ENCODE measurements at regions not wholly inside any gene's neighbourhood (a gene's known extent, or its start where the extent isn't known, plus 50 kb on each side); places are given as distances from the start of the nearest gene placed in this dataset.

DNA sequence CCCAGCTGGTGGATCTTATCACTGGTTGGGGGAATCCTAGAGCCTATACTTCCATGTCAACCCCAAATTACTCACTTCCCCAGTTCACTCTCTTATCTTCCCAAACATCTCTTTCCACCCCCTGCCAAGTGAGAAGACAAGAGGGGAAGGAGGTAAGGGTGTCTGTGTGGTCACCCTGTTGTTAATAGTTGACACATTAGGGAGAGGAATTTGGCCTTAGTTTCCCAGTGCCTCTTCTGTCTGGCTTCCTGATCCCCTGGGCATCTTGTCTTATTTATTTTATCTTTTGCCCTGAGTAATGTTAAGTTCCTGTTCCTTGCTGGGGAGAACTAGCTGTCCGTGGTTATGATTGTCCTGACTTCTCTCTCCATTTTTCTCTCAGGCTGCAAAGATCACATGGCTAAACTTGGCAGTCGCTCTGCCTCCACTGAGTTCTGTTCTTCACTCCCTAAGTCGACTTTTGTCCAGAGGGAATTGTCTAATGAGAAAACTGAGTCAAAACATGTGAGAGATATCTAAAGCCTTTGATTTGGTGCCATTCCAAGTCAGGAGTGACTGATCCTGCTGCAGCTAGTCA, 157.1 kb upstream of the SYT6 start:
- DNase-seq = no peak

DNA sequence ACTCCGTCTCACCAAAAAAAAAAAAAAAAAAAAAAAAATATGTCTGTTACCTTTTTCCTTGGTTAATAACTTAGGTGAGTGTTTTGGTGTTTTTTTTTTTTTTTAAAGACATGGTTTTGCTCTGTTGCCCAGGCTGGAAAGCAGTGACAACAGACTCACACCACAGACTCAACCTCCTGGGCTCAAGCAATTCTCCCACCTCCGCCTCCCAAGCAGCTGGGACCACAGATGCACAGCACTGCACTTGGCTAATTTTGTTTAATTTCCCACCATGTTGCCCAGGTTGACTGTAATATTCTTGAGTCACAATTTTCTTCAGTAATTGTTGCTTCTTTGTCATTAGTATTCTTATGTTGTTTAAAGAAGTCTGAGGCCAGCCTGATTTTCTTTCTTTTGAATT, 149.2 kb upstream of the SYT6 start:
- no peak for DNase-seq

DNA sequence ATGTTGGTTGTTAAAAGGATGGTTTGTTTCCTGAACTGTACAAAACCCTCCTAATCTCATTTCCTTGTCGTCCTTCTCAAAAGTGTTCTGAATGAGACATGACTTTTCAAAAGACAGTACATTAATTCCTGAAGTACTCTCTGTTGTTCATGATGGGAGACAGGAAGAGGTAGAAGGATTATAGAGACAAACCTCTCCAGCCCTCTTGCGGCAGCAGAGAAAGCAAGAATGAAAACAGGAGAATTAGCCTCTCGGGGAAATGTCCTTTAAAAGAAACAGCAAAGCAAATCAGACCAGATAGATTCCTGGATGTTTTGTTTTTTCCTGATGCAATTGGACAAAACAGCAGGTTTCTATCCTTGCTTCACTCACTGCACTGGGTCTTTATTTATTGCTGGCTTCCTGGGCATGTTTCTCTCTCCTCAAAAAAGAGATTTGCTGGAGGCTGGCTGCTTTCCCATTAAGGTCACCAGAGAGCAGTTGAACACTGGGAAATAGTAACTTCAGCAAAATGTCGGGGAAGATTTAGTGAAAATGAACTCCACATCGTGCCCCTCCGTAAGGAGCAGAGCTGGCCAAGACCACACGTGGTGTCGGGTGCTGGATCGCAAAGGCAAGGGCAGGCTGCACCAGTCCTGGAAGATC, 145.8 kb upstream of the SYT6 start:
- no peak for DNase-seq

DNA sequence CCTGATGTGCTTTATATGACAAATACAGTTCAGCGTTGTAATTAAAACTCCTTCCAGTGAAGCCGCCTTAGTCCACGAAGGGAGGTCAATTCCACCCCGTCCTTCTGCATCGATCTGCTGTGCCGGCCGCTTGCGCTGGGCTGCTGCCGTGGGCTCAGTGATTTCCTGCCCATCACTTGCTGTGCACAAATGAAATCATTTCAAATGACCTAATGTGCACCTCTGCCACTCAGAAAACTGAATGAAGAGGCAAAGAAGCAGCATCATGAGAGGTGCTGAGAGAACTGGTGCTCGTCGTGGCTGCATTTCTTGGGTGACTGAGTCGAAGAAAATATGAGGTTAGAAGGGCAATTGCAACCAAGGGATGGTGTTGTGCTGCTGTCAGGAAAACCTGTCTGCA, 144.3 kb upstream of the SYT6 start:
- DNase-seq = no peak

DNA sequence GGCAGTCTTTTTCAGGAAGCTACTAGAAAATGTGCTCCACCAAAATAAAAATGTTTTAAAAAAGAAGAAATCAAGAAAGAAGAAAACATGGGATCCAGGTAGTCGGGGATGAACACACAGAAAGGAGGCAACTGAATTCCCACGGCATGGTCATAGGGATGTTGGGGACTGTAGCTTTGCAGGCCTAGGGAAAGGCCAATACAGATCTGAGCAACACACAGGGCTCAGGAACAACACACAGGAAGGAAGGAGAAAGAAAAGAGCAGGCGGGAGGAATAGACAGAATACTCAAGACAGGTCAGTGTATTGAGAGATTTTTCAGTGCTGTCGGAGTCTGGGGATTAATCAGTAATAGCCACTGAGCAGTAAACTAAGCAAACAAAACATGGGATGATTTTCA, 142.7 kb upstream of the SYT6 start:
- DNase-seq = no peak

DNA sequence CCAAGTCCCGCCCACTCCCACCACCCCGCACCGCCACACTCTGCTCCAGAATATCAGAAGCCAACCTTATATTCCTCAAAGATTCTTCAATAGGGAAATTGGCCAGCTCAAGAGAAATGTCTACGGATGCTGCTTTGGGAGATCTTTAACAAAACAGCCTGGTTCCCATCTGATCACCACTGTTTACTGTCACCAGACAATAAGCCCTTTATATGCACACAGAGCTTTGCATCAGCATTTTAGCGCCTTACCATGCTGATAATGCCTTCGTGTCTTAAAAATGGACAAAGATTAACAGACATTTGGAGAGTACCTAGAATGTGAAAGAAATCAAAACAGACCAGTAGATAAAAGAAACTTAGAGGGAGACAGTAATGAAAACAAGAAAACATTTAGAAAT, 141.7 kb upstream of the SYT6 start:
- no peak for DNase-seq

DNA sequence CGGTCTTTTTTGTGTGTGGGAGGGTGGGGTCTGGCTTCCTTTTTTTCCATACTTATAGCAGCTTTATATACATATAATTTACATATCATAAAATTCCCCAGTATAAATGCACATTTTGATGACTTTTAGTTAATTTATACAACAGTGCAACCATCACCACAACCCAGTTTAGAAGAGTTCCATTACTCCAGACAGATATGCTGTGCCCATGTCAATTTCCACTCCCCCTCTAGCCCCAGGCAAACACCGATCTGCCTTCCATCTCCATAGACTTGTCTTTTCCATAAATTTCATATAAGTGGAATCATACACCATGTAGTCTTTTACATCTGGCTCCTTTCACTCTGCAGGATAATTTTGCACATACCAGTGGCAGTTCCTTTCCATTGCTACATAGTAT, 139.2 kb upstream of the SYT6 start:
- DNase-seq = no peak

DNA sequence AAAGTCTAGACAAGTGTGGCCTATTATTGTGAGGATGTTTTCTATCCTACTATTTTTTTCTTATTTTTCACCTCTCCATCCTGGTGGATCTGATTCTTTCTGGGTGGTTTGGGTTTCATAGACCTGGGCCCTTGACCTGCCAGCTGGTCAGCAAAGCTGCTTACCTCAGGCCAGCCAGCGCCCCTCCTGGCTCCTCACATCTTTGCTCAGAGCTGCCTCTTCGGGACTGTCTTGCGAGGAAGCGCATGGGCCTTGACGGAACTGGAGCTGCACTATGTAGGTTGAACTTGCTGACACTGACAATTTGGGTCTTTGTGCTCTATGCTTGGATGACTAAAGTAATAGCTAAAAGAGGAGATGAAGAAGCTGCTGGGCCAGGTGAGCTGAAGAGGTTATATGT, 138.5 kb upstream of the SYT6 start:
- no peak for DNase-seq

DNA sequence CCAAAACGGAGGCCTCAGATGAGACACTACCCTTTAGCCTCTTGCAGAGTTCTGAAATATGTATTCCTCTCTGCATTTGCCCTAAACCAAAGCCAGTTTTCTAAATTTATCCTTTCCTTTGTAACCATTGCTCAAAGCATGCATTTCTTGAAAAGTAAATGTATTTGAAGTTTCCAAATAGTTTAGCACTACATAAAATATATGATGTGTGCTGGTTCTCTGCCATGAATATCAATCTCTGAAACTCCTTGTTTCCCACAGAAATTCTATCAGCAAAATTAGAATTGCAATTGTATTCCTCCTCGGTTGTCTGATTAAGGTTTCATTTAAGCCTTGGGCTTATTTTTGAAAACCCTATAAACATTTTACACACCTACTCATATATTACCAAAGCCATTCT, 137.1 kb upstream of the SYT6 start:
- DNase-seq = no peak

DNA sequence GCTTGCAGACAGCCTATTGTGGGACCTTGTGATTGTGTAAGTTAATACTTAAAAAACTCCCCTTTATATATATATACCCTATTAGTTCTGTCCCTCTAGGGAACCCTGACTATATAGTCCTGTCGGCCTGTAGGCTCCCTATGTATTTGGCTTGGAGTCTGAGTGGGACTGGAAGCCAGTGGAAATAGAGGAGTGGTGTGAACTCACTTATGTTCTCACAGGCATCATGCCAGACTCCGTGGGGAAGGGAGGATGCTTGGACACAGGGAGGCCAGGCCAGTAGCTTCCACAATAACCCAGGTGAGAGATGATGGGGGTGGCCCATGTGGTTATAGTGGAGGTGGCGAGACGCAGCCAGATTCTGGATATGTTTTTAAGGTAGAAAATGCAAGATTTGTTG, 136.7 kb upstream of the SYT6 start:
- DNase-seq = no peak

DNA sequence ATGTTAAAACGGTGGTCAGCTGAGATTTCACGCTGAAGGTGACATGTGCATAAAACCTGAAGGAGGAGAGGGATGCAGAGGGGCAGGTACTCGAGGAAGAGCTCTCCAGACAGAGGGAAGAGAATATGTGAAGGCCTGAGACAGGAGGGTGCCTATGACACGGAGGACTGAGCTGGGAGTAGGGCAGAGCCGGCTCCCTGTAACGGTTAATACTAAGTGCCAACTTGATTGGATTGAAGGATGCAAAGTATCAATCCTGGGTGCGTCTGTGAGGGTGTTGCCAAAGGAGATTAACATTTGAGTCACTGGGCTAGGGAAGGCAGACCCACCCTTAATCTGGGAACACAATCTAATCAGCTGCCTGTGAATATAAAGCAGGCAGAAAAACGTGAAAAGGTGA, 136.2 kb upstream of the SYT6 start:
- DNase-seq = no peak

DNA sequence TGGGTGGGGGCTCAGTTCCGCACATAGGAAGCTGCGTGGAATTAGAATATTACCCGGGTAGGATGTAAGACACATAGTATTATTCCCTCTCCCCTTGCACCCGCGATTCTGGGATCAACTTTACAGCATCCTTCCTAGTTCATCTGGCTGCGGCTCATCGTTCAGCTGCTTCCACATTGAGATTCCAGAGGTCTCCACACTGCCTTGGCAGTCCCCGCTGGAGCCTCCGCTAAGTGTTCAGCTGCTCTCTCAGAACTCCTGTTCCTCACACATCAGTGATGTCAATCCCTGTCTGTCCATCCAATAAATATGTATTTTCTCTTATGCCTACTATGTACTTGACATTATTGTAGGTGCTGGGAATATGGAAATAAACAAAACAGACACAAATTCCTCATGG, 135.6 kb upstream of the SYT6 start:
- no peak for DNase-seq

DNA sequence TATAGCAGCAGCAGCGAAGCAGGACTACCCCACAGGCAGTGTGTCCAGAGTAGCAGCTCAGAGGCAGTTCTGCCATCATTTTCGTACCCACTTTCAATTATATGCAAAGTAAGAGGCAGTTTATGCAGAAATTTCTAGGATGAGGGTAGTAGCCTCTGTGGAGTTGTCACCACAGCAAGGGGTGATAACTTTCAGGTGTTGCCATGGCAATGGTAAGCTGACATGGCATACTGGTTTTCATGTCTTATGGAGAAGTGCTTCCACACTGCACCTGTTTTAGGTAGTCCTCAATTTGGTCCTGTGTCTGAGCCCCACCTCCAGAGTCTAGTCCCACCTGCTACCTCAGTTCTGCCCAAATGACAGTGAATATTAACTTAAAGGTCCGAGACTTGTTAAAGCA, 133.3 kb upstream of the SYT6 start:
- DNase-seq = no peak

DNA sequence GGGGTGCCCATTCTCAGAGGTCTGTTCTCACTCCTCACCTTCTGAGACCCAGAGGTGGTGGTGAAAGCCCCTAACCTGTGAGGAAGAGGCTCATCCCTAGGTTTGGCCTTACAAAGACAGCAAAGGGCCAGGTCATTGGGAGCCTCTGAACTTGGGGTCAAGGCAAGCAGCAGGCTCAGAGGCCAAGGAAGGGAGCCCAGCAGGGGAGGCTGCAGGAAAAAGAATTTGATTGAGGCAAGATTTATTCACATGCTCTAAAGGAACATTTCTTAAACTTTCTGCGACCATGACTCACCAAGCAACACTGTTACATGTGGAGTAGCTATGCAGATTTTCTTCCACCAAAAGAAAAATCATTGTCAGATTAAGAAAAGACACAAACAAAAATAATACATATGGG, 132.5 kb upstream of the SYT6 start:
- DNase-seq = no peak

DNA sequence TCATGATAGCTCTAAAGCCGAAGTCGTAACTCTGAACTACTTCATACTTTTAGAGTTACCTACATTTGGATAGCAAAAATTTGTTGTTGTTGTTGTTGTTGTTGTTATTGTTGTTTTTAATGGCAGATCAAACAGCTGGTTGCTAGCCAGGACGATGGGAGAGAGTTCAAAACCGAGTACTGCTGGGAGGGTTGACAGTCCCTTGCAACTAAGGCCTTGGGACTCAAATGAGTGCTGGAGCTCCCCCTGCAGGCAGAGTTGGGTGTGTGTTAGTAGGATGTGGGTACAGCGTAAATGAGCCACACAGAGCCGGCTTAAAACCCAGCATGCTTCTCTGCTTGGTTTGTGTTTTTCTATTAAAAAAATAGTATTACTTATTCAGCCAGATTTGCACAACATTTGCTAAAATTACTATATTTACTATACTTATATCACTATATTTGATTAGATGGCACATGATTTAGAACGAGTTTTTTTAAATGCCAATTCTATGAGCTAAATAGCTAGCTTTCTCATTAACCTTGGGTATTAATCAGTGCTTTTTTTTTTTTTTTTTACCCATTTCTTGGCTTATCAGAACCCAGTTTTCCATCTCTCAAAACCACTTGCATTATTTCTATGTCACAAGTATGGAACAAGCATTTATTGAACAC, 129.2 kb upstream of the SYT6 start:
- DNase-seq = peak; percentile 83

DNA sequence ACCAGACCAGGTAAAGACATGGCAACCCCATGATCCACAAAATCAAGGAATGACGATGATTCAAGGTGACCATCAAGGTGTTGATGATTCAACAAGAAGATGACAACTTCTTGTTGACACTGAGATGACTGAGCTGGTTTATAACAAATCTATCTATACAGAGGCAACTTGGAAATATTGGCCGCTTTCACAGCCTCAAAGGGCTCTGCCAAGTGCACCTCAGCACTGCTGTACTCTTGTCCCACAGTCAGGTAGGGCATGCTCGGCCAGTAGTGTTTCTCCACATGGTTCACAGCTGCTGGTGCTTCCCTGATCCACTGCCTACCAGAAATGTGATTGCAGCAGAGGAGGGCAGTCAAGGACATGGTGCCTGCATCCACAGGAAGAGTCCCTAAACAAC, 125.2 kb upstream of the SYT6 start:
- DNase-seq = no peak

DNA sequence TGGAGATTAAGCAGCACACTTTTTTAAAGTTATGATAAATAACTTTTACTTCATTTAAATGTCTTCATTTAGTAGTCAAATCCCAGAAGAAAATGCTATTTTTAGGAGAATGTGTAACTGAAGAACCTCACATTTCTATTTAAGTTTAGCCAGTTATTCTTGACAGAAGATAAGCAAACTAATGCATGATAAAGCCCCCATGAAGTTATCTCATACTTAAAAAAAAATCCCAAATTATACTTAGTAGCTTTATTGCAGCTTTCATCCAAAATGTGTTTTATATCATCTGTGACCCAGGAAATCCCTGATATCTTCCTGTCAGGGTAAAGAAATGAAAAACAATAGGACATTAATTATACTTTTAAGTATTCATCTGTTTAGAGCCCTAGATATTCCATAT, 124.8 kb upstream of the SYT6 start:
- no peak for DNase-seq

DNA sequence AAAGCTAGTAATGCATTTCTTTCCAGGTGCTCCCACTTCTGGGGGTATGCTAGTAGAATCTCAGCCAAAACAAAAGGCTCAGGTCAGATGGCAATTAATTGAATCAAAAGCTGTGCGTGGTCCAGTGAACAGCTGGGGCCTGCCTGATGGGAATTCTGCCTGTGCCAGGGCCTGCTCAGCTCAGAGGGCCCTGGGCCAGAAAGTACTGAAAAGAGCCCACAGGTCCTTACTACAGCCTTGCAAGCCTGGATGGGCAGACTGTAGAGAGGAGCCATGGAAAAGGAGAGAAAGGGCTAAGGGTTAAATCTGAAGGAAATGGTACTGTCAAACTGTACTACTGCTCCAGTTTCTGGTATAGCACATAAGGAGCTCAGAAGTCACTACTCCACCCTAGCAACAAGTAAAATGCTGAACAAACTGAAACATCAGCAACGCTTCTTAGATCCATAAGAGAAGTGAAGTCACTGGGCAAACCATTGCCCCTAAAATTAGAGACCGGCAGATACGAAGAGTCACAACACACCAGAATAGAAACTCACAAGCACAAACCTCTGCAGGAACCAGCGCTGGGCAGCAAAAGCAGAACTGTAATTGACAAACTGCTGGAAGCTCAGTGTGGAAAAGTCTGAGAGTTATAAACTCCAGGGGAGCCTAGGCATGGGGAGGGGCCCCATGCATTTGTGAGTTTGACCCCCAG, 121.1 kb upstream of the SYT6 start:
- no peak for DNase-seq

DNA sequence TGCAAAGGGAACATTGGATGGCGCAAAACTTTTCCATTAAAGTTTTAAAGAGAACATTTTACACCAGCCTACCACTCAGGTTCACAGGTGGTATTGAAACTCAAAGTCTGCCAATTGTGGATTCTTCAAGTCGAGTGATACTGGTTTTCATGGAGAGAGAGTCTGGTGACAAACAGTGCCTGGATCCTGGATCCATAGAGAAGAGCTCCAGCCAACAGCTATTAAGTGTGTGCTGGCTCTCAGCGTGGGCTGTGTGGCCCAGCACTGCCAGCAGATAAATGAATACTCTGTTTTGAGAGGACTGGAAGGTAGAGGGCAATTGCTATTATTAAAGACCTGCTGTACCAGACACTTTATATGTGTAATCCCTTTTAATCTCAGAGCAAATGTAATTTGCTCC, 118.9 kb upstream of the SYT6 start:
- DNase-seq = no peak

DNA sequence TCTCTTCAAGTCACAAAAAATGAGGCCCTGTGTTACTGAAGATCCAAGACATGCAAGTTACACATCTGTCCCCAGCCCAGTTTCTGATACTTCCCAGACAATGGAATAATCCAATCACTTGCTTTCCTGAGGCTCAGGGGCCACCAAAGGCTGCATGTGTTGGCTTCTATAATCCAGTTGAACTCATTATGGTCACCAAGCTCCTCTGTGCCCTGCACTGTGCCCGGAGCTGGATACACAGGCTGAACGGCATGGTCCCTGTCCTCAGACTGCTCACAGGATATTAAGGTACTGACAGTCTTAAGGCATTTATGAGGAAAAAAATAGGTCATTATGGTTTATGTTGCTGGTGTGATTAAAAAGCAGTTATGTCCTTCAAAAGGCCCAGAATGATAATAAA, 117.0 kb upstream of the SYT6 start:
- no peak for DNase-seq

DNA sequence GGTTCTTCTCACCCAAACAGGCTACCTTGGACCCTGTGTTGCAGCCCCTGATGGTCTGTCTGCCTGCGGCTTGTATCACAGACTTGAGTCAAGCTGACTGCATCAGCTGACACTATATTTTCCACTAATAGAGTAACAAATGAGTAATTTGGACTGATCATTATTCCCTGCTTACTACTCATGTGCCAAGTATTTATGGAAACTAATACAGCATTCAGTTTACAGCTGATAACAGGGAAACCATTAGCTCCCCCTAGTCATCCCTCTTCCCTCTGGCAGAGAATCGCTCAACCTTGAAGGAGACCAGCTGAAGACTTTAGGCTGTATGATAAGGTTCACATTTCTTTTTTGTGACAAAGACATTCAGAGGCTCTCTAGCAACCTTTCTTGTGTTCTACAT, 116.6 kb upstream of the SYT6 start:
- no peak for DNase-seq

DNA sequence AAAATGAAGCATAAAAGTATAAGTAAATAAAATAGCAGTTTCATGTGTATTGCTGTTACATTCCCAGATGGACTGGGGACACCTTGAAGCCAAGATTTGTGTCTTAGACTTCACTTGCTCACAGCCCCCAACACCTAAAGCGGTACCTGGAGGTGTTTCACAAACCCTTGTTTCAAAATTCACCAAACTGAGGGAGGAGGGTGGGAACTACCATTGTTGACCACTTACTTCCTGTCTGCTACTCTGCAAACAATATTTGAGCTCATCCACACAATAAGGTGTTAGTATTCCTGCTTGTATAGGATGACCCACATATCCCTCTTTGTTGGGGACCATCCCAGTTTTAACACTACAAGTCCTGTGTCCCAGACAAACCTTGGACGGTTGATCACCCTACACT, 115.9 kb upstream of the SYT6 start:
- DNase-seq = no peak

DNA sequence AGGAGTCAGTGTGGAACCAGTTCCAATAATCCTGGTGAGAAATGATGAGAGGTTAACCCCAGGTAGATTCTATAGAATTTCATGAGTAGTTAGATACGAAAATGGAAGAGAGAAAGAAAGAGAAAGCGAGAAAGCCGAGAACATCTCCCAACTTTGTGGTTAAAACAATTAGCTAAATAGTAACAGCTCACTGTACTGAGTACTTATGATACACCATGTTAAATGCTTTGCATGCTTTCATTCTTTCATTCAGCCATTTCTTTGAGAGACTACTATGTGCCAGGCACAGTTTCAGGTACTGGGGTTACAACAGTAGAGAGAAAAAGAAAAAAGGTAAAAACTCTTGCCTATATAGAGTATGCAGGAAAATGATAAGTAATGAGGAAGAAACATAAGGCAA, 109.7 kb upstream of the SYT6 start:
- no peak for DNase-seq

DNA sequence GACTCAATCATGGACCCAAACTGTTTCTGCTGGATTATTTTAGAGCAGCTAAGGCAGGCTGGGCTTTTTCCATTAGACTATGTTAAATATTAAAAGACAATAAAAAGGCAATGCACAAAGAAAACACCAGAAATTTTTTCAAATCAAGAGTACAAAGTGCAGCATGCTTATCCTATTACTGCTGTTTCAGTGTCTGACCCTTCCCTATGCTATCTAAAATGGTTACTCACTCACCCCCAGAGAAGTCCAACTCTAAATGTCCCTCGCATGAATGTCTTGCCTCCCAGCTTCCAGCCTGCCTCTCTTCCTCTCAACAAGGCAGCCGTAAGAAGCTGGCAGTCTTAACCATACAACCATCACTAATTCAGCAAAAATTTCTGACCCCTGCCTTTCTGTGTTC, 108.7 kb upstream of the SYT6 start:
- DNase-seq = no peak
